Endodermal cell (in vitro differentiated cells): ENCODE measurements at regions not wholly inside any gene's neighbourhood (a gene's known extent, or its start where the extent isn't known, plus 50 kb on each side); places are given as distances from the start of the nearest gene placed in this dataset.

ENCODE experiments used
- DNase-seq: peaks from one replicate; pipeline ENCODE4 v3.0.0-alpha.2; 2017
- H3K27ac ChIP-seq: 2 replicates; pipeline ENCODE4 v1.5.1; 2013; ENCODE audit warnings: mild to moderate bottlenecking, low read depth, low read length, moderate library complexity
- H3K27me3 ChIP-seq: 2 replicates; pipeline ENCODE4 v1.6.1; 2013; ENCODE audit warnings: mild to moderate bottlenecking, low read length, moderate library complexity; ENCODE audit not compliant: insufficient read depth, control insufficient read depth, poor library complexity, severe bottlenecking
- H3K36me3 ChIP-seq: 2 replicates; pipeline ENCODE4 v1.7.0; 2013; ENCODE audit warnings: mild to moderate bottlenecking, low read length, moderate library complexity; ENCODE audit not compliant: control insufficient read depth, insufficient read depth
- H3K4me1 ChIP-seq: one replicate; pipeline ENCODE4 v1.7.0; 2013; ENCODE audit warnings: low read length; ENCODE audit not compliant: control insufficient read depth, insufficient read depth
- H3K4me3 ChIP-seq: 2 replicates; pipeline ENCODE4 v1.5.1; 2013; ENCODE audit warnings: mild to moderate bottlenecking, low read length, moderate library complexity
- H3K9ac ChIP-seq: 2 replicates; pipeline ENCODE4 v1.6.1; 2013; ENCODE audit warnings: mild to moderate bottlenecking, low read length, moderate library complexity; ENCODE audit not compliant: poor library complexity, severe bottlenecking; ENCODE audit errors: extremely low read depth
- H3K9me3 ChIP-seq: 2 replicates; pipeline ENCODE4 v1.6.1; 2013; ENCODE audit warnings: mild to moderate bottlenecking, low read length, moderate library complexity; ENCODE audit not compliant: control insufficient read depth
- H3K27ac Mint-ChIP-seq: 2 replicates; pipeline ENCODE4 v1.8.0; 2020; ENCODE audit warnings: mixed read lengths
- H3K27me3 Mint-ChIP-seq: 2 replicates; pipeline ENCODE4 v1.8.0; 2021; ENCODE audit warnings: mild to moderate bottlenecking, mixed read lengths; ENCODE audit not compliant: insufficient read depth
- H3K36me3 Mint-ChIP-seq: 2 replicates; pipeline ENCODE4 v1.8.0; 2020; ENCODE audit warnings: low read depth, mixed read lengths
- H3K4me1 Mint-ChIP-seq: 2 replicates; pipeline ENCODE4 v1.8.0; 2020; ENCODE audit warnings: mixed read lengths
- H3K4me3 Mint-ChIP-seq: 2 replicates; pipeline ENCODE4 v1.8.0; 2020; ENCODE audit warnings: mild to moderate bottlenecking, moderate library complexity, mixed read lengths
- H3K9me3 Mint-ChIP-seq: 2 replicates; pipeline ENCODE4 v1.8.0; 2020; ENCODE audit warnings: mild to moderate bottlenecking, mixed read lengths
- CTCF ChIP-seq: fragments of 200-600 bp; sonication (generic); conservative IDR thresholded peaks from 2 replicates; pipeline ENCODE4 v1.5.0; 2021; ENCODE audit warnings: antibody characterized with exemption, mild to moderate bottlenecking
- WGBS, 2 experiments: methylation state at CpG; one replicate each; pipeline versions ENCODE4 v1.1.5 to v1.1.7; 2013; ENCODE audit warnings: missing lambda C conversion rate in 2 of 2, mixed read lengths in 1 of 2; ENCODE audit not compliant: insufficient coverage in 1 of 2, insufficient read length in 1 of 2; 5-methylcytosine and 5-hydroxymethylcytosine counted together

- Mint-ChIP-seq H3K4me1 (no peaks in the 10 kb centered on the region), H3K4me3 (no peak overlapping the region), H3K27ac (no peak overlapping the region), H3K9me3 (peaks cover 3% of the 10 kb centered on the region), H3K36me3 (no peaks in the 10 kb centered on the region), H3K27me3 (peaks cover 4% of the 10 kb centered on the region)
- H3K36me3 ChIP-seq, result no peaks in the 10 kb centered on the region
- no peak overlapping the region for H3K9ac ChIP-seq
- H3K9me3 ChIP-seq, result no peaks in the 10 kb centered on the region
- H3K4me3 ChIP-seq, result no peak overlapping the region
- no peak for TF ChIP-seq CTCF
- no peak overlapping the region for H3K27ac ChIP-seq
- H3K4me1 ChIP-seq, result no peaks in the 10 kb centered on the region
- DNase-seq, result no peak
- no peaks in the 10 kb centered on the region for H3K27me3 ChIP-seq
Measured at GRCh38 chr20:59428006-59428405, 127.6 kb downstream of the EDN3 start.

GRCh38 chr20:59428441-59429205 is 128.2 kb downstream of the EDN3 start:
- no peak overlapping the region for H3K9ac ChIP-seq
- no peaks in the 10 kb centered on the region for H3K9me3 ChIP-seq
- DNase-seq, result peak; percentile 54
- H3K4me1 ChIP-seq, result no peaks in the 10 kb centered on the region
- H3K9me3 Mint-ChIP-seq, result peaks cover 3% of the 10 kb centered on the region
- H3K27ac Mint-ChIP-seq, result no peak overlapping the region
- no peaks in the 10 kb centered on the region for H3K27me3 ChIP-seq
- WGBS, 2 experiments, result 91% methylated on average over 13 of the region's 13 CpGs
- peak; percentile 68 for TF ChIP-seq CTCF
- no peak overlapping the region for H3K27ac ChIP-seq
- H3K36me3 Mint-ChIP-seq, result no peaks in the 10 kb centered on the region
- H3K4me3 ChIP-seq, result no peak overlapping the region
- no peaks in the 10 kb centered on the region for H3K4me1 Mint-ChIP-seq
- H3K27me3 Mint-ChIP-seq, result peaks cover 4% of the 10 kb centered on the region
- no peak overlapping the region for H3K4me3 Mint-ChIP-seq
- H3K36me3 ChIP-seq, result no peaks in the 10 kb centered on the region

- Histone ChIP-seq H3K36me3 (no peaks in the 10 kb centered on the region), H3K4me3 (no peak overlapping the region), H3K9me3 (no peaks in the 10 kb centered on the region), H3K9ac (no peak overlapping the region), H3K27ac (no peak overlapping the region), H3K27me3 (no peaks in the 10 kb centered on the region), H3K4me1 (no peaks in the 10 kb centered on the region)
- Mint-ChIP-seq H3K4me1 (no peaks in the 10 kb centered on the region), H3K27me3 (peaks cover 4% of the 10 kb centered on the region), H3K27ac (no peak overlapping the region), H3K4me3 (no peak overlapping the region), H3K9me3 (peaks cover 3% of the 10 kb centered on the region), H3K36me3 (no peaks in the 10 kb centered on the region)
- WGBS, 2 experiments, result 88 to 92% methylated on average over 7 to 9 of the region's 9 CpGs
- no peak for DNase-seq
- TF ChIP-seq CTCF, result no peak
Measured at GRCh38 chr20:59429396-59429795, 129.0 kb downstream of the EDN3 start.
